ENCODE measurements at regions not wholly inside any gene's neighbourhood (a gene's known extent, or its start where the extent isn't known, plus 50 kb on each side); places are given as distances from the start of the nearest gene placed in this dataset.

DNA sequence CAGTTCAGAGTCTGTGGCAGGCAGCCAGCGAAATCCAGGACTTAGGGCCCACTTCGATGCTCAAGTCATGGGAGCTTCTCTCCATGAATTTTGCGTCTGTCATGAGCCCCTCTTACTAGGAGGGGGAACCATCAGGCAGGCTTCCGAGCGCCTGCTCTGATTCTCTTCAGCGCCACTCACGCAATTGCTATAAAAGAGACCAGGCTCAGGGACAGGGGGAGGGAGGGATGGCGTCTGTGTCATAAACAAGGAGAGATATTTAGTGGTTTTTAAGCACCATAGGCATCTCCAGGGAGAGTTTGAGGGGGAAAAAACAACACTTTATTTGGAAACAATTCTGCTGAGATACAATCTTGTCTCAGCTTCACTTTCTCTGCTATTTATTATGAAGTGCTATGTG lies 60.6 kb downstream of the NAV1 start:
- no peak for FAIRE-seq
- H3K9me3 ChIP-seq (replicated peaks; ENCODE audit: control insufficient read depth, insufficient read depth, low read length): no peaks in the 10 kb centered on the region
- H3K9ac ChIP-seq (ENCODE audit: control insufficient read depth, insufficient read depth, low read length): no peak overlapping the region
- no peak overlapping the region for H3K27ac ChIP-seq (ENCODE audit: control insufficient read depth, insufficient read depth)
- no peak overlapping the region for H3K4me3 ChIP-seq
- H3K79me2 ChIP-seq (ENCODE audit: control insufficient read depth, insufficient read depth, low read length): no peaks in the 10 kb centered on the region
- no peak overlapping the region for H3K4me2 ChIP-seq (ENCODE audit: control insufficient read depth, insufficient read depth)
- no peaks in the 10 kb centered on the region for H3K4me1 ChIP-seq (ENCODE audit: control insufficient read depth, insufficient read depth, low read length)
- intact Hi-C loops (cut with micrococcal nuclease; ENCODE audit: unreplicated experiment) (no loop called here), in situ Hi-C loops (cut with MboI) (no loop called here)
- H2AFZ ChIP-seq (ENCODE audit: control insufficient read depth, low read depth, low read length): no peak overlapping the region
- ChIA-PET POLR2A (no interaction called here), RAD21 (ENCODE audit: unreplicated experiment) (no interaction called here), SMC1A (ENCODE audit: uncharacterized antibody, unreplicated experiment) (no interaction called here), CTCF (interaction anchor here (0.9 kb wide), 1 partner anchor 9 kb away, joined by 3 read pairs; no protein-coding TSS in a partner anchor)
- WGBS (ENCODE audit: insufficient coverage, insufficient replicate concordance, low lambda C conversion rate, missing lambda C conversion rate): 31% methylated on average over 8 of the region's 8 CpGs
- H4K20me1 ChIP-seq (ENCODE audit: control insufficient read depth, insufficient read depth): no peaks in the 10 kb centered on the region
- H3K27me3 ChIP-seq (replicated peaks in 1 of 2; ENCODE audit: control insufficient read depth in 2 of 2, insufficient read depth in 2 of 2, low read length in 1 of 2): peaks cover 0 to 2% of the 10 kb centered on the region in 2 experiments; a peak in 2 of 4 replicates
- DNase-seq (ENCODE audit: low read depth, low spot score): no peak
- TF ChIP-seq TCF12 (IDR thresholded peaks at IDR 0.05; ENCODE audit: low read depth, low read length) (no peak), SMARCA5 (IDR thresholded peaks at IDR 0.05) (no peak), MXI1 (IDR thresholded peaks at IDR 0.05; ENCODE audit: low read depth, low read length) (no peak), NR2C2 (IDR thresholded peaks at IDR 0.05; ENCODE audit: borderline replicate concordance, control insufficient read depth, insufficient read length, low read depth) (no peak), FOS (IDR thresholded peaks at IDR 0.05; ENCODE audit: borderline replicate concordance, extremely low read depth, insufficient read length) (no peak), RUNX3 (IDR thresholded peaks at IDR 0.05; ENCODE audit: low read length) (no peak), CBX3 (IDR thresholded peaks at IDR 0.05; ENCODE audit: borderline replicate concordance, low read depth) (no peak), SMAD1 (IDR thresholded peaks at IDR 0.05; ENCODE audit: low read depth, partially characterized antibody) (no peak), RB1 (IDR thresholded peaks at IDR 0.05; ENCODE audit: borderline replicate concordance) (no peak)
- no peaks in the 10 kb centered on the region for H3K36me3 ChIP-seq (ENCODE audit: control insufficient read depth in 2 of 2, insufficient read depth in 2 of 2, low read length in 1 of 2)
- BruUV-seq (replicated peaks): no TSS peak
- ATAC-seq: no peak

Data from GM12878 (cell line).